ENCODE measurements at regions not wholly inside any gene's neighbourhood (a gene's known extent, or its start where the extent isn't known, plus 50 kb on each side); places are given as distances from the start of the nearest gene placed in this dataset.

DNA sequence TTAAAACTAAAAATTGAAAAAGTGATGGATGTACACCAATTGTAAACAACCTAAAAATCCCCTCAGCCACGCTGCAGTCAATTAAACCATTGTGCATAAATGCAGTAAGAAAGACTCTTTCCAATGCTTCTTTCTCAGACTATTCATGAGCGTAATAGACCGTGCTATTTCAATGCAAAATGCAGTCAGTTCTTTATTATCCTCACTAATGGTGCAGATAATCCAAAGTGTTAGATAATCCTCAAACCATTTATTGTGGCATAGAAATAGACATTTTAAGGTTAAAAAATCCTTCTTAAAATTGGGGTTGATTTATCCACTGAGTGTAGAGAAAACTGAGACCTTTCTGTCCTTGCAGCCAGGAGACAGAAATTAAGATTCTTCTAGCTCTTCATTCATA is 1862.8 kb downstream of the EFNA5 start:
- DNase-seq (ENCODE audit: low spot score) = no peak

DNA sequence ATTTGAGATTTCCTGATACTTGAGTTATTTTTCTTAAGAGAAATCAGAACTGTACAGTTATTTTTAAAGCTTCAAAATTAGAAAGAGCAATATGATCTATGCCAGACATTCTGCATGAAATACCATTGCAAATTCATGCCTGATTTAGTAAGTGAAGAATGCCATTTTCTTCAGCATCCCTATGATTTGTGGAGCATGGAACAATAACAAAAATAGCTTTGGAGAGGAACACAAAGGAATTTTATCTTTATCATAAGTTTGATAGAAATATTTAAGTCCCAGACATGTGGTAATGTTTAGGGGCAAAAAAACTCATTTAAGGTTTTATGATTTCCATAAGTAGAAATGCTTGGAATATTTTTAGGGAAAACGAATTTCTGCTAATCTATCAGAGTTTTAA is 1863.4 kb downstream of the EFNA5 start:
- DNase-seq (ENCODE audit: low spot score) = no peak

DNA sequence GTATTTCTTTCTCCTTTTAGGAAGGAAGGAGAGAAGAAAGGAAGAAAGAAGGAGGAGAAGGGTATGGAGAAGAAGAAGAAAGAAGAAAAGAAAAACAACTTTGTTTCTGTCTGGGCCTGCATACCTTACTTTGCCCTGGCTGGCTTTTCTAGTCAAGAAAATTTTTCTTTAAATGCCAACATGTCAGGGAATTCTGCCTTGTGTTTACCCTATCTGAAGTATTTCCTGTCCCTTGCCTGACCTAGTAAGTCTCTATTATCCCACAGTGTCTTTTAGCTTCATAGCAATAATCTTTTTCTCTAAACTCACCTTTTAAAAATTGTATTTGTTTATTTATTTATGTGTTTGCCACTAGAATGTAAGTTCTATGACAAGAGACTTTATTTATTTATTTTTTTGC is 1864.1 kb downstream of the EFNA5 start:
- DNase-seq (ENCODE audit: low spot score) = no peak

GRCh38 chr5:105803431-105803830 is 1867.3 kb downstream of the EFNA5 start:
- no peak for DNase-seq (ENCODE audit: low spot score)

GRCh38 chr5:105794578-105794977 is 1876.2 kb downstream of the EFNA5 start:
- DNase-seq (ENCODE audit: low spot score) = no peak

DNA sequence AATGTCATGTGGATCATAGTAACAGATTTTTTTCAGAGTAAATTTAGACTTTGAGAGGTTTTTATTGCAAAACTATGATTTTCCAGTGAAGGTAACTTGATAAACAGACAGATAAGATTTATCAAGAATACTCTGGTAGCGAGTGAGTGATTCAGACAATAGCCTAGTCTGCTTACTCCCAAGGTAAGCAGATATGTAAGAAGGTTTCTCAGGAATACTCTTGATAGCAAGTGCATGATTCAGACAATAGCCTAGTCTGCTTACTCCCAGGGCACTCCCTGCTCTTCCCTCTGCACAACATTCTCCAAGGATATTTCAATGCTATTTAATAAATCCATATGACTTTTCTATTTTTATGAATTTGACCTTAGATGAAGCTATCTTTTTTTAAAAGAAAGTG is 1881.5 kb downstream of the EFNA5 start:
- no peak for DNase-seq (ENCODE audit: low spot score)

DNA sequence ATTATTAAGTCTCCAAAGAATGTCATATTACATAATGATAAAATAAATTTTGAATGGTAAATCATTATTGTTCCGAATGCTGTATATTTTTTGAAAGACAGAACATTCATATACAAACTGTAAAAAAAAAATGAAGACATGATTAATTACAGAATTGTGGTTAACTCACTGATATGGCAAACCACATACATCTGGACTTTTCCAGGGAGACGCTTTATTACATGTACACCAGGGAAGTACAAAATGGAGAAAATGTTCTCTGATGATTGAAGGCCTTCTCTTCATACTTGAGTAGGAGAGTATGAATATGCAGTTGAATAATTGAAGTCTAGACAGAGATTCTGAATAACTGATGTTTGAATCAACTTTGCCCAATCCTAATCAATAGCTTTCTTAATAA is 1886.9 kb downstream of the EFNA5 start:
- no peak for DNase-seq (ENCODE audit: low spot score)

DNA sequence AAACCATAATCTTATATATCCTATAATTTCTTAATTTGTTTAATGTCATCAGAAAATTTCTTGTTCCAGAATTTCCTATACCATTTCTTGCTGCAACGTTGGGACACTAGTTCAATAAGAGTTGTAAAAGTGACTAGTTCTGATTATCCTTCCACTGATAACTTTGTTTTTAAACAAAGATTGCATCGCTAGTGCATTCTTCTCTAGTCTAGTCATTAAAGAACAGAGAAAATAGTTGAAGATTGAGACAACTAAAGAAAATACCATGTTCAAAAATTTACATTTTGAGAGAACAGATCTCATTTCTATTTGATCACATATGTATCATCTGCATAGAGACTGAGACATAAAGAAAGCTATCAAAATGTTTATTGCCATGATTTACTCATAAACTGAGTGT is 1888.2 kb downstream of the EFNA5 start:
- no peak for DNase-seq (ENCODE audit: low spot score)

DNA sequence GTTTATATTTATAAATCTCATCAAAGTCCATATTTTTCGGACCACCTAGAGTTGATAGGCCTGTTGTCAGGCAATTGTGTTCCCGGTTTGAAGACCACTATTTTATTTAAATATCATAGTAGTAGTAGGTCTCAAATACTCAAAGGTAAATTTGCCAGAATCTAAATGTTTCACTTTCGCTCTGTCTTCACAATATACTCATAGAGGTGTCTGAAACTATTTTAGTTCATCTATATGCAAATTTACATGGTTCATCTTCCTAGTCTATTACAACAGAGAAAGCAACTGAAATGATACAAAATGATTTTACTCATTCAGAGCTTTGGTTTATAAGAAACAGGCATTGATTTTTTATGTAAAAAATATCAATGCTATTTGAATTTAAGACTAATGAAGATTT is 1897.5 kb downstream of the EFNA5 start:
- DNase-seq (ENCODE audit: low spot score) = no peak

- DNase-seq (ENCODE audit: low spot score) = no peak
Observed at GRCh38 chr5:105767267-105767666, 1903.5 kb downstream of the EFNA5 start.

- DNase-seq (ENCODE audit: low spot score) = no peak
Observed at GRCh38 chr5:105762728-105763127, 1908.0 kb downstream of the EFNA5 start.

DNA sequence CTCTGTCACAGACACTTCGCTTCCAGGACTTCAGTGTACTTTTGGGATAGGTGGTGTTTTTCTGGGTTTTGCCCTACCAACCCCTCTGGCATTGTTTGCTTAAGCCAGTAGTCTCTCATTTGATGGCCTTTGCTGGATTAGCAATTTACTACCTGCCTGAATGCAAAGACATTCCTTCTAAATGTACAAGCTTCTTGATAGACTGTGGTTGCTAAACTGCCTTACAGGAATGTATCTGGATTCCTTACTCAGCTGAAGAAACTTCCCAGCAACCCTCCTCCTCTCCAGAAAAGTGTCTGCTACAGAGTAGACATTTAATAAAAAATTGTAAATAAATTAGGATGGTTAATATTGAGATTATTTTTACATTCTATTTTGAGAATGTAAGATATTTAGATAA is 1916.7 kb downstream of the EFNA5 start:
- DNase-seq (ENCODE audit: low spot score) = no peak

DNA sequence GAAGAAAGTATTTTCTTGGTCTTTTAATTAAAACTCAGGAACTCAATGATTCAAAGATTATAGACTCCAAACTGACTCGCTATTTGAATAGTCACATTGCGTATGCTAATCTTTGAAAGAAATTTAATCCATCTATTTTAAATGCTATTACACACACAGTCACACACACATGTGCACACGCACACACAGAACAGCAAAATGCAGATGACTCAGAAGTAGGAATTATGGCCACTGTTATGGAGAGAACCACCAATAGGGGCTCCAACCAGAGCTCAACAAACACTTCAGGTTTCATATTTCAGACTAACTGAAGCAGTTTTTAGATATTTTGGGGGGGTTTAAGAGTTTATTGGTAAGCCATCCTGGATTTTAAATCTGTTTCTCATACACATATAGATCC is 1917.9 kb downstream of the EFNA5 start:
- no peak for DNase-seq (ENCODE audit: low spot score)

GRCh38 chr5:105751908-105752307 is 1918.8 kb downstream of the EFNA5 start:
- DNase-seq (ENCODE audit: low spot score) = no peak

DNA sequence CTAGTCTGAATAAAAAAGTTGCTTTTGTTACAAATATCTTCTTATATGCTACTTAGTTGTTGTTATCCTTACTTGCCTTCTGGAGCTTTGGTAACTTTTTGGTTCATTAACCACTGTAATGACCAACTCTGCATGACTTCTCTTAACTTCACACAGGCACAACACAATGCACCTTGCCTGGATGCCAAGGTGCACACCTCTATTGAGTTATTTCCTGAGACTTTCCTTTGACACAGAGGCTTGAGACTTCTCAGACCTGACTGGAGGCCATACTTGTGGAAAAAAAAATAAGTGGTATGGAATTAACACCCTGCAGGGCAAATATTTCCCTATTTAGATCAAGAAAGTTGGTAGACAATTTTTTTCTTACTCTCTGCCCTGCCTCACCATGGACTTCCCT is 1925.6 kb downstream of the EFNA5 start:
- DNase-seq (ENCODE audit: low spot score) = no peak

- no peak for DNase-seq (ENCODE audit: low spot score)
Observed at GRCh38 chr5:105740242-105740641, 1930.5 kb downstream of the EFNA5 start.

DNA sequence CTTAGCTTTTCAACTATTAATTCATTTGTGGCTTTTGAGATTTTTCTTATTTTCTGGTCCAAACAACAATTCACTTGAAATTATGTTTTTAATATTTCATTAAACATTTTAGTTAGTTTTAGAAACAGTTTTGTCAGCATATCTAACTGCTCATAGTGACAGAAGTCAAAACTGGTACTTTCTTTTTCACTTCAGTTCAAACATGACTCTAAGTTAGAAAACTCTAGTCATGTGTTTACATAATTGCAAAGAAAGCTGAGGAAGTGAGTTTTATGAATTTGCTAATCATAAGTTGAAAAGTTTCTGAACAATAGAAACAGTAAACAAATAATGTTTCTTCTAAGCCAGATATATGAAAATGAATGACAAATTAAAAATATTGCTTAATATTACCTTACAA is 1931.0 kb downstream of the EFNA5 start:
- no peak for DNase-seq (ENCODE audit: low spot score)

DNA sequence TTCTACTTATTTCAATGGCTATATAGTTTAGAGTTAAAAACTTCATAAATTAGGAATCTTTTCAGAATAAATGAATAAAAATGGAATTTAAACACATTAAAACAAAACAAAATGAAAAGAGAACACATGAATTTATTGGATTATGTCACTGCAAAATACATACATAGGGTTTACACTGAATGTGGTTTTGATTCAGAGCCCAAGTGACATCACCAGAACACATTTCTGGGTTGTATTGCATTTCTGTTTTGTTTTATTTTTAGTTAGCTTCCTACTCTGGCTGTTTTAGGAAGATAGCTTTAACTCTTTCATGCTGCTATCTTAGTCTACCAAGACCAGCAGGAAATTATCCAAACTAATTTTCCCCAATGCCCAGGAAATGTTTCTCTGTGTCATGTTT is 1935.0 kb downstream of the EFNA5 start:
- DNase-seq (ENCODE audit: low spot score) = no peak

GRCh38 chr5:105730982-105731381 is 1939.8 kb downstream of the EFNA5 start:
- DNase-seq (ENCODE audit: low spot score) = no peak

GRCh38 chr5:105726093-105726492 is 1944.6 kb downstream of the EFNA5 start:
- DNase-seq (ENCODE audit: low spot score) = no peak

- no peak for DNase-seq (ENCODE audit: low spot score)
Observed at GRCh38 chr5:105708442-105708841, 1962.3 kb downstream of the EFNA5 start.

GRCh38 chr5:105702323-105702722 is 1968.4 kb downstream of the EFNA5 start:
- no peak for DNase-seq (ENCODE audit: low spot score)

- DNase-seq (ENCODE audit: low spot score) = no peak
Observed at GRCh38 chr5:105696440-105696839, 1974.3 kb downstream of the EFNA5 start.

DNA sequence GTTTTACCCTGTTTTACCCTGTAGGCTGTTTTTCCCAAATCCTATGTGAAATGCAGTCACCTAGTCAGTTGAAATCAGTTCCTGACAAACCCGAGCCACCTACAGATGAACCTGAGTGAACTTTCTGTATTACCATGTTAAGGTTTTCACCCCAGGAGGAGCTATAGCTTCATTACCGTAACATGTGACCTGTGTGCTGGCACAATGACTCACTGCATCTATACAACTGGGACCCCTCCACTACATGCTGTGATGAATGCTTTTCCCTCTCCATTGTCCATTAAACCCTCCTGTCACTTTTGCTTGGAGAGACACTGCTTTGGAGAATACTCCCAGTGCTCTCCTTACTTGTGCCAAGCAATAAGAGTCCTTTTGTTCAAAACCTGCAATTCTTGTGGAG is 1974.8 kb downstream of the EFNA5 start:
- no peak for DNase-seq (ENCODE audit: low spot score)

DNA sequence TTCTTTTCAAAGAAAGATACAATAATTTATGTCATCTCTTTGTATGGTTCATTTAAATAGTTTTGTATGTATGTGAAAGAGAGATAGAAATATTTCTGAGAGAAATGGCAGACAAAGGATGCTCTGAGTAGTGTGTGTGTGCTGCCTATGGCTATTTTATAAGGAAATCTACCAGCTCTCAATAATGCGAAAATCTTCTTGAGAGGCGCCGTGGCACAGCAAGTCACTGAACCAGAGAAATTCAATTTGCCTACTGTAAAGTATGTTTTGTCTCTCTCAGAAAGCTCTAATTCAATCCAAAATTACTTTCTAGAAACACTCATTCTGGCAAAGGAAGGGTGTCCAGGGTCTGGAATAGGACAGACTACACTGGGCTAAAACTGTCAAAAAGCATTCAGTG is 1981.1 kb downstream of the EFNA5 start:
- DNase-seq (ENCODE audit: low spot score) = no peak
